ENCODE measurements at regions not wholly inside any gene's neighbourhood (a gene's known extent, or its start where the extent isn't known, plus 50 kb on each side); places are given as distances from the start of the nearest gene placed in this dataset.

- no TSS peak for BruUV-seq (replicated peaks)
- ChIA-PET CTCF (interaction anchor here (0.6 kb wide), 1 partner anchor 64 kb away, joined by 3 read pairs; no protein-coding TSS in a partner anchor), POLR2A (interaction anchor here (0.6 to 0.7 kb wide), 2 partner anchors 129 to 167 kb away, joined by 4 to 7 read pairs; no protein-coding TSS in a partner anchor)
- Mint-ChIP-seq H3K4me1 (ENCODE audit: insufficient read depth, unreplicated experiment) (no peaks in the 10 kb centered on the region), H3K27ac (ENCODE audit: low read depth, unreplicated experiment) (no peak overlapping the region), H3K36me3 (ENCODE audit: insufficient read depth, unreplicated experiment) (no peaks in the 10 kb centered on the region), H3K27me3 (ENCODE audit: insufficient read depth, unreplicated experiment) (peaks cover 63% of the 10 kb centered on the region), H3K4me3 (ENCODE audit: unreplicated experiment) (no peak overlapping the region), H3K9me3 (ENCODE audit: unreplicated experiment) (no peaks in the 10 kb centered on the region)
- no peak for DNase-seq (ENCODE audit: unreplicated experiment)
- TF ChIP-seq, protein P1, sequence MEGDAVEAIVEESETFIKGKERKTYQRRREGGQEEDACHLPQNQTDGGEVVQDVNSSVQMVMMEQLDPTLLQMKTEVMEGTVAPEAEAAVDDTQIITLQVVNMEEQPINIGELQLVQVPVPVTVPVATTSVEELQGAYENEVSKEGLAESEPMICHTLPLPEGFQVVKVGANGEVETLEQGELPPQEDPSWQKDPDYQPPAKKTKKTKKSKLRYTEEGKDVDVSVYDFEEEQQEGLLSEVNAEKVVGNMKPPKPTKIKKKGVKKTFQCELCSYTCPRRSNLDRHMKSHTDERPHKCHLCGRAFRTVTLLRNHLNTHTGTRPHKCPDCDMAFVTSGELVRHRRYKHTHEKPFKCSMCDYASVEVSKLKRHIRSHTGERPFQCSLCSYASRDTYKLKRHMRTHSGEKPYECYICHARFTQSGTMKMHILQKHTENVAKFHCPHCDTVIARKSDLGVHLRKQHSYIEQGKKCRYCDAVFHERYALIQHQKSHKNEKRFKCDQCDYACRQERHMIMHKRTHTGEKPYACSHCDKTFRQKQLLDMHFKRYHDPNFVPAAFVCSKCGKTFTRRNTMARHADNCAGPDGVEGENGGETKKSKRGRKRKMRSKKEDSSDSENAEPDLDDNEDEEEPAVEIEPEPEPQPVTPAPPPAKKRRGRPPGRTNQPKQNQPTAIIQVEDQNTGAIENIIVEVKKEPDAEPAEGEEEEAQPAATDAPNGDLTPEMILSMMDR (IDR thresholded peaks at IDR 0.05; ENCODE audit: unreplicated experiment) = no peak
- intact Hi-C loops (cut with micrococcal nuclease) = no loop called here
Observed at GRCh38 chr15:72892986-72893385, 109.4 kb upstream of the ADPGK start.

- no TSS peak for BruUV-seq (replicated peaks)
- intact Hi-C loops (cut with micrococcal nuclease) = no loop called here
- no peak overlapping the region for H3K4me3 Mint-ChIP-seq (ENCODE audit: unreplicated experiment)
- TF ChIP-seq, protein P1 (IDR thresholded peaks at IDR 0.05; ENCODE audit: unreplicated experiment) = no peak
- H3K36me3 Mint-ChIP-seq (ENCODE audit: insufficient read depth, unreplicated experiment) = no peaks in the 10 kb centered on the region
- peaks cover 36% of the 10 kb centered on the region for H3K27me3 Mint-ChIP-seq (ENCODE audit: insufficient read depth, unreplicated experiment)
- H3K27ac Mint-ChIP-seq (ENCODE audit: low read depth, unreplicated experiment) = no peak overlapping the region
- ChIA-PET POLR2A (no interaction called here), CTCF (no interaction called here)
- H3K9me3 Mint-ChIP-seq (ENCODE audit: unreplicated experiment) = peaks cover 6% of the 10 kb centered on the region
- no peaks in the 10 kb centered on the region for H3K4me1 Mint-ChIP-seq (ENCODE audit: insufficient read depth, unreplicated experiment)
- no peak for DNase-seq (ENCODE audit: unreplicated experiment)
Observed at GRCh38 chr15:72890043-72890442, 106.5 kb upstream of the ADPGK start.

DNA sequence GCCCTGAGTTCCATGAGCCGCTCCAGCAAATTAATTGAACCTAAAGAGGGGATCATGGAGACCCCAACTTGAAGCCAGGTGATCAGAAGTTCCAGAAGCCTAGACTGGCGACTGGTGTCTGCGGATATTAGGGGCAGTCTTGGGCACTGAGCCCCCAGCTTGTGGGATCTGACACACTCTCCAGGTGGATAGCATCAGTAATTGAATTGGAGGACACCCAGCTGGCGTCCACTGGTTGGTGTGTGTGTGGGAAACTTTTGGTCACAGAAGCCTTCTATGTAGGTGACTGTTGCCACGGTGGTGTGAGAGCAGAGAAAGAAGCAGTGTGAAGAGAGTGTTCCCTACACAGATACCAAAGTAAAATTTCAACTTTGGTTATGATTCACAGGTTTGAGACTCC is 106.0 kb upstream of the ADPGK start:
- no peak for DNase-seq (ENCODE audit: unreplicated experiment)
- intact Hi-C loops (cut with micrococcal nuclease) = no loop called here
- Mint-ChIP-seq H3K27me3 (ENCODE audit: insufficient read depth, unreplicated experiment) (peaks cover 36% of the 10 kb centered on the region), H3K27ac (ENCODE audit: low read depth, unreplicated experiment) (no peak overlapping the region), H3K4me1 (ENCODE audit: insufficient read depth, unreplicated experiment) (no peaks in the 10 kb centered on the region), H3K36me3 (ENCODE audit: insufficient read depth, unreplicated experiment) (no peaks in the 10 kb centered on the region), H3K9me3 (ENCODE audit: unreplicated experiment) (peaks cover 8% of the 10 kb centered on the region), H3K4me3 (ENCODE audit: unreplicated experiment) (no peak overlapping the region)
- POLR2A ChIA-PET = no interaction called here
- TF ChIP-seq, protein P1 (IDR thresholded peaks at IDR 0.05; ENCODE audit: unreplicated experiment) = no peak
- BruUV-seq (replicated peaks) = no TSS peak
- CTCF ChIA-PET = no interaction called here

GRCh38 chr15:72888811-72889210 is 105.3 kb upstream of the ADPGK start:
- TF ChIP-seq, protein P1 (IDR thresholded peaks at IDR 0.05; ENCODE audit: unreplicated experiment) = no peak
- Mint-ChIP-seq H3K36me3 (ENCODE audit: insufficient read depth, unreplicated experiment) (no peaks in the 10 kb centered on the region), H3K4me1 (ENCODE audit: insufficient read depth, unreplicated experiment) (no peaks in the 10 kb centered on the region), H3K9me3 (ENCODE audit: unreplicated experiment) (peaks cover 8% of the 10 kb centered on the region), H3K27me3 (ENCODE audit: insufficient read depth, unreplicated experiment) (peaks cover 32% of the 10 kb centered on the region), H3K27ac (ENCODE audit: low read depth, unreplicated experiment) (no peak overlapping the region), H3K4me3 (ENCODE audit: unreplicated experiment) (no peak overlapping the region)
- no peak for DNase-seq (ENCODE audit: unreplicated experiment)
- intact Hi-C loops (cut with micrococcal nuclease) = no loop called here
- CTCF ChIA-PET = no interaction called here
- BruUV-seq (replicated peaks) = no TSS peak
- POLR2A ChIA-PET = no interaction called here

Data from MCF 10A (cell line).